Gastroesophageal sphincter (tissue), 3 donors: ENCODE measurements at regions not wholly inside any gene's neighbourhood (a gene's known extent, or its start where the extent isn't known, plus 50 kb on each side); places are given as distances from the start of the nearest gene placed in this dataset.

Experiments used
- CTCF ChIP-seq, 4 experiments: fragments of 200-600 bp in 2 of 4; fragments of 450-650 bp in 2 of 4; sonication (generic) in 1 of 4; IDR thresholded peaks; one replicate each; pipeline ENCODE4 v1.5.1; 2017 to 2019; ENCODE audit warnings: antibody characterized with exemption in 4 of 4, mild to moderate bottlenecking in 2 of 4, moderate library complexity in 2 of 4
- POLR2A ChIP-seq, 2 donors: fragments of 450-650 bp; IDR thresholded peaks; one replicate each; pipeline ENCODE4 v1.6.1; 2017; ENCODE audit warnings: antibody characterized with exemption in 2 of 2, mild to moderate bottlenecking in 2 of 2, moderate library complexity in 1 of 2
- POLR2AphosphoS5 ChIP-seq: sonication (generic); formaldehyde crosslinking; IDR thresholded peaks from one replicate; pipeline ENCODE4 v1.6.1; 2017; ENCODE audit warnings: antibody characterized with exemption

GRCh38 chr2:78766459-78766858, 259.0 kb upstream of the REG3G start:
- TF ChIP-seq CTCF (IDR thresholded peaks at IDR 0.05) = no peak
- TF ChIP-seq POLR2A (IDR thresholded peaks at IDR 0.05) = no peak
- no peak for TF ChIP-seq POLR2AphosphoS5
